ENCODE measurements at regions not wholly inside any gene's neighbourhood (a gene's known extent, or its start where the extent isn't known, plus 50 kb on each side); places are given as distances from the start of the nearest gene placed in this dataset.

- no peak for TF ChIP-seq CTCF (IDR thresholded peaks at IDR 0.05)
- no peak for TF ChIP-seq POLR2A (IDR thresholded peaks at IDR 0.05)
Measured at GRCh38 chr21:35597750-35598339, 462.5 kb downstream of the SETD4 start.
